Skeletal muscle cell (primary cell): ENCODE measurements at regions not wholly inside any gene's neighbourhood (a gene's known extent, or its start where the extent isn't known, plus 50 kb on each side); places are given as distances from the start of the nearest gene placed in this dataset.
A peak's percentile ranks its signal among the peaks of the same experiment; 100 is the strongest.
"Not testable (repeated sequence)": the region's sequence is repeated elsewhere in the genome, so short reads cannot be mapped to it uniquely, and the experiment has no call there.

Experiments
- DNase-seq: peaks from one replicate; pipeline ENCODE4 v3.0.0-alpha.2; 2010; ENCODE audit warnings: low read depth
- H3K4me3 ChIP-seq: 2 replicates; pipeline ENCODE4 v1.5.1; 2011; ENCODE audit warnings: low read depth, mild to moderate bottlenecking, control low read depth, low read length, moderate library complexity

GRCh38 chr3:112739252-112739965 lies 98.5 kb upstream of the CCDC80 start:
- H3K4me3 ChIP-seq, result no peak overlapping the region
- DNase-seq, result no peak

DNA sequence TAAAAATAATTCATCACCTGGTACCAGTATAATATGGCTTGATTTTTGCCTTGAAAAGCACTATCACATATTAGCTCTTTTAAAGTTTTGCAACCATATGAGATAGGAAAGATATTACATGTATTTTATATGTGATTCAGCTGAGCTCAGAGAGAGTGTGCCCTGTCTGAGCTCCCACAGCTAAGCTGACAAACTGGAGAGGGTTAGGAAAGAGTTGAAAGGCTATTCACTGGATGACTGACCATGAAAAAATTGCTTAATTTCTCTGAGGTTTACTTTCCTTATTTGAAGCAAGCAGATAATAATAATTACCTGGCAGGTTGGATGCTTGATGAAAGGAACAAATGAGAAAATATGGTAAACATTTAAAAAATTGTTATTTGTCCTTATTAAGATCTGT lies 97.4 kb upstream of the CCDC80 start:
- no peak for DNase-seq
- H3K4me3 ChIP-seq, result no peak overlapping the region

GRCh38 chr3:112736805-112737566 lies 96.0 kb upstream of the CCDC80 start:
- no peak for DNase-seq
- no peak overlapping the region for H3K4me3 ChIP-seq

DNA sequence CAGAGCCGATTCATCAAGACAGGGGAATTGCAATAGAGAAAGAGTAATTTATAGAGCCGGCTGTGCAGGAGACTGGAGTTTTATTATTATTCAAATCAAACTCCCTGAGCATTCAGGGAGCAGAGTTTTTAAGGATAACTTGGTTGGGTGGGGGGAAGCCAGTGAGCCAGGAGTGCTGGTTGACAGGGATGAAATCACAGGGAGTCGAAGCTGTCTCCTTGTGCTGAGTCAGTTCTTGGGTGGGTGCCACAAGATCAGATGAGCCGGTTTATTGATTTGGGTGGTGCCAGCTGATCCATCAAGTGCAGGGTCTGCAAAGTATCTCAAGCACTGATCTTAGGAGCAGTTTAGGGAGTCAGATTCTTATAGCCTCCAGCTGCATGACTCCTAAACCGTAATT lies 95.4 kb upstream of the CCDC80 start:
- H3K4me3 ChIP-seq, result no peak overlapping the region
- no peak for DNase-seq

DNA sequence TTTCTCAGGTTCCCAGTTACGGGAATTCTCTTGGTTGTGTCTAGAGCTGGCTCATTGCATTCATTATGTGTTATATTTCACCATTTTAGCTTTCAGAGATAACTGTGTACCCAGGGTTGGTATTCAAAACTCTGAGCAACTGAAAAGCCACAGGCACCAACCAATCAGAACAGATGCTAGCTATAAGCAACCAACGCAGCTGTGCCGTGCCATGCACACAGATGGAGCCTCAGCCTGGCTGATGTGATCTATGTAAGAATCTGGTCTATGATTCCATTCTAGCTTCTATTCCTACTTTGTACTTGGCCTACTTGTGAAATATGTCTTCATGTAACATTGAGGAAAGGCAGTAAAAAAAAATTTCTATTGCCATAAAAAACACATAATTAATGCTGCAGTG lies 95.0 kb upstream of the CCDC80 start:
- no peak for DNase-seq
- no peak overlapping the region for H3K4me3 ChIP-seq

- DNase-seq, result peak; percentile 38
- no peak overlapping the region for H3K4me3 ChIP-seq
Measured at GRCh38 chr3:112734736-112735350, 93.9 kb upstream of the CCDC80 start.

DNA sequence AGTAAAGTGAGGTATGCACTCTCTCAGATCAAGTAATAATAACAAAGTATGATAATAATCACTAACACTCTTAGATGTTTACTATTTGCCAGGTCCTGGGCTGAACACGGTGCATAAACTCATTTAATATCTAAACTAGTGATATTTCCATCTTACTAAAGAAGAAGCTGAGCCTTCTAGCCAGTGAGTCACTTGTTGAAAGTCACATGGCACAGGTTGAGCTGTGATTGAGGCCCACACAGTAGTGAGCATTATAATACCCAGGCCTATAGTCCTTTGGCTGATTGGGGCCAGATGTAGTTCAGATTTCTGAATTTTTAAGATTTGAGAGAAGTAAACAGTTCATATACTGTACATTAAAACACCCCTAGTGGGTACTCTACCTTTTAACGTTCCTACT lies 93.2 kb upstream of the CCDC80 start:
- DNase-seq, result no peak

GRCh38 chr3:112730210-112730609 lies 89.3 kb upstream of the CCDC80 start:
- H3K4me3 ChIP-seq, result no peak overlapping the region
- no peak for DNase-seq

More for the DNA sequence above, 93.2 kb upstream of the CCDC80 start:
- no peak overlapping the region for H3K4me3 ChIP-seq

DNA sequence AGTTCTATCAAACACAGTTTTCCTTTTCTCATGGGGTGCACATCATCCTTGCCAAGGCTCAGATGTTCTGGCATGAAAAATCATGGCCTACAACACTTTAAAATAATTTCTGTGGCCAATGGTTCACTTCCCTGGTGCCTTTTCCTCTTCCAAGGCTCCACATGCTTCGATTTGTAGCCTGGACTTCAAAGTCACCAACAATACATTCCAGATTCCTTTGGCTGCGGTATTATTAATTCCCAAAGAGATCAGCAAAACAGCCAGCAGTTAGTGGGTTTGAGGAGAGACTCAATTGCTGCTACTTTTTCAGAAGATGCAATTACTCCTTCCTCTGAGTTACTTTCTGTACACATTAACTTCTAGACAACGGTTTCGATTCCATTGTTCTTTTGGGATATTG lies 80.3 kb upstream of the CCDC80 start:
- H3K4me3 ChIP-seq, result no peak overlapping the region
- no peak for DNase-seq

- no peak for DNase-seq
- H3K4me3 ChIP-seq, result no peak overlapping the region
Measured at GRCh38 chr3:112718967-112719366, 78.0 kb upstream of the CCDC80 start.

DNA sequence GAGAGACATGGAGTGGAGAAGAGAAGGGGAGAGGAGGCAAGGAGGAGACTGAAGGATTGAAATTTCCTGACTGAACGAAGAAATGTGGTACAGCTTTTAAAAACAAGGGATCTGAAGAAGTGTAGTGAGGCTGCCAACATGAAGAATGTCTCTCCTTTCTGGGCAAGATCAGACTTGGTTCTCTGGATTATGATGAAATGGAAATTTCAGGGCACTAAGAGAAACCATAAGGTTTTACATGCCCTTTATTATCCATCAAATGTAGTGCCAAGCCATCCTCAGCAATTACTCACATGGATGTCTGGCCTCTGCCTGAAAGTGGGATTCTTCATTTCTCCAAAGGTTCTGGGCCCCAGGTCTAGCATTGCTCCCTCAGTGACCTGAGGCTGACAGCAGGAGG lies 77.6 kb upstream of the CCDC80 start:
- no peak overlapping the region for H3K4me3 ChIP-seq
- no peak for DNase-seq

- DNase-seq, result no peak
- H3K4me3 ChIP-seq, result no peak overlapping the region
Measured at GRCh38 chr3:112709911-112710310, 69.0 kb upstream of the CCDC80 start.

GRCh38 chr3:112699436-112699978 lies 58.6 kb upstream of the CCDC80 start:
- no peak for DNase-seq
- no peak overlapping the region for H3K4me3 ChIP-seq

DNA sequence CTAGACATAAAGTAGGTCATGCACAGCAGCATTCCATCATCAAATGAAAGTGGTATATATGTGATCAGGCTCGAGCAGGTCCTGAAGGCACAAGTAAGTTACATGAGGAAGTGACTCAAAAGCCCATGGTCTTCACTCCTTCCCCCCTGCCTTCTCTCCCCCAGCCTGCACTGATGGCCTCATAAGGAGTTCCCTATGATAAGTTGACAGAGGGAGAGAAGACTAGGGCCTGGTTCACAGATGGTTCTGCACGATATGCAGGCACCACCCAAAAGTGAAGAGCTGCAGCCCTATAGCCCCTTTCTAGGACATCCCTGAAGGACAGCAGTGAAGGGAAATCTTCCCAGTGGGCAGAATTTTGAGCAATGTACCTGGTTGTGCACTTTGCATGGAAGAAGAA lies 57.5 kb upstream of the CCDC80 start:
- not testable (repeated sequence) for H3K4me3 ChIP-seq, DNase-seq

- DNase-seq, result not testable (repeated sequence)
Measured at GRCh38 chr3:112696244-112696643, 55.3 kb upstream of the CCDC80 start.

GRCh38 chr3:112695377-112696108 lies 54.6 kb upstream of the CCDC80 start:
- H3K4me3 ChIP-seq, DNase-seq: not testable (repeated sequence)

More at GRCh38 chr3:112696244-112696643, 55.3 kb upstream of the CCDC80 start:
- H3K4me3 ChIP-seq, result not testable (repeated sequence)

DNA sequence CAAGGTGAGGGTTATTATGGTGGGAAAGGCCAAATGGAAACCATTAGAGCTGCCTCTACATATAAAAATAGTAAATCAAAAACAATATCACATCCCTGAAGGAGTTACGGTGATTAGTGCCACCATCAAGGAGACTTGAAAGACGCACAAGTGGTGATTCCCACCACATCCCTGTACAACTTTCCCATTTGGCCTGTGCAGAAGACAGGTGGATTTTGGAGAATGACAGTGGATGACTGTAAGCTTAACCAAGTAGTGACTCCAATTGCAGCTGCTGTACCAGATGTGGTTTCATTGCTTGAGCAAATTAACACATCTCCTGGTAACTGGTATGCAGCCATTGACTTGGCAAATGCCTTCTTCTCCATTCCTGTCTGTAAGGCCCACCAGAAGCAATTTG lies 54.0 kb upstream of the CCDC80 start:
- DNase-seq, H3K4me3 ChIP-seq: not testable (repeated sequence)

- no peak overlapping the region for H3K4me3 ChIP-seq
- DNase-seq, result no peak
Measured at GRCh38 chr3:112693186-112693585, 52.2 kb upstream of the CCDC80 start.
